ENCODE measurements at regions not wholly inside any gene's neighbourhood (a gene's known extent, or its start where the extent isn't known, plus 50 kb on each side); places are given as distances from the start of the nearest gene placed in this dataset.

- no peak for DNase-seq (ENCODE audit: low spot score)
- TF ChIP-seq EZH2 (IDR thresholded peaks at IDR 0.05; ENCODE audit: borderline replicate concordance, low read depth, low read length, poor library complexity, severe bottlenecking): no peak
- TF ChIP-seq CTCF (conservative IDR thresholded peaks at IDR 0.05; ENCODE audit: low read depth, low read length): no peak
- no peaks in the 10 kb centered on the region for H3K4me1 ChIP-seq (ENCODE audit: insufficient read depth, low read length, poor library complexity, severe bottlenecking)
- no peaks in the 10 kb centered on the region for H3K36me3 ChIP-seq (ENCODE audit: insufficient read depth, low read length, poor library complexity, severe bottlenecking)
- H3K27me3 ChIP-seq (replicated peaks; ENCODE audit: insufficient read depth, low read depth, low read length, poor library complexity): no peaks in the 10 kb centered on the region
- H3K4me3 ChIP-seq (ENCODE audit: low read depth, low read length, poor library complexity, severe bottlenecking): no peak overlapping the region
- BruUV-seq (replicated peaks): no TSS peak
- H3K27ac ChIP-seq (ENCODE audit: low read depth, low read length, poor library complexity, severe bottlenecking): no peak overlapping the region
- ChIA-PET CTCF (no interaction called here), POLR2A (ENCODE audit: low non-redundant PET) (no interaction called here)
- intact Hi-C loops (cut with micrococcal nuclease; ENCODE audit: unreplicated experiment): loop anchor here (10.0 kb wide), 1 partner anchor 323 kb away; the partner anchor contains the start of gene GADD45G
- H3K9me3 ChIP-seq (ENCODE audit: low read depth, low read length, poor library complexity, severe bottlenecking): no peaks in the 10 kb centered on the region
Measured at GRCh38 chr9:89928106-89928505, 323.3 kb downstream of the GADD45G start.

- H3K27me3 ChIP-seq (replicated peaks; ENCODE audit: insufficient read depth, low read depth, low read length, poor library complexity): no peaks in the 10 kb centered on the region
- CTCF ChIA-PET: no interaction called here
- intact Hi-C loops (cut with micrococcal nuclease; ENCODE audit: unreplicated experiment): loop anchor here (10.0 kb wide), 1 partner anchor 324 kb away; the partner anchor contains the start of gene GADD45G
Measured at GRCh38 chr9:89928521-89929275, 323.9 kb downstream of the GADD45G start.

GRCh38 chr9:89929315-89929672, 324.5 kb downstream of the GADD45G start:
- H3K27ac ChIP-seq (ENCODE audit: low read depth, low read length, poor library complexity, severe bottlenecking): no peak overlapping the region
- intact Hi-C loops (cut with micrococcal nuclease; ENCODE audit: unreplicated experiment): loop anchor here (10.0 kb wide), 1 partner anchor 324 kb away; the partner anchor contains the start of gene GADD45G
- no peaks in the 10 kb centered on the region for H3K9me3 ChIP-seq (ENCODE audit: low read depth, low read length, poor library complexity, severe bottlenecking)
- no TSS peak for BruUV-seq (replicated peaks)
- POLR2A ChIA-PET (ENCODE audit: low non-redundant PET): no interaction called here
- no peaks in the 10 kb centered on the region for H3K4me1 ChIP-seq (ENCODE audit: insufficient read depth, low read length, poor library complexity, severe bottlenecking)
- H3K36me3 ChIP-seq (ENCODE audit: insufficient read depth, low read length, poor library complexity, severe bottlenecking): no peaks in the 10 kb centered on the region
- H3K4me3 ChIP-seq (ENCODE audit: low read depth, low read length, poor library complexity, severe bottlenecking): no peak overlapping the region
- CTCF ChIA-PET: no interaction called here
- no peaks in the 10 kb centered on the region for H3K27me3 ChIP-seq (replicated peaks; ENCODE audit: insufficient read depth, low read depth, low read length, poor library complexity)
- DNase-seq (ENCODE audit: low spot score): no peak
- TF ChIP-seq EZH2 (IDR thresholded peaks at IDR 0.05; ENCODE audit: borderline replicate concordance, low read depth, low read length, poor library complexity, severe bottlenecking): no peak
- TF ChIP-seq CTCF (conservative IDR thresholded peaks at IDR 0.05; ENCODE audit: low read depth, low read length): no peak

More at GRCh38 chr9:89928521-89929275, 323.9 kb downstream of the GADD45G start:
- POLR2A ChIA-PET (ENCODE audit: low non-redundant PET): no interaction called here
- H3K4me3 ChIP-seq (ENCODE audit: low read depth, low read length, poor library complexity, severe bottlenecking): no peak overlapping the region
- no peaks in the 10 kb centered on the region for H3K9me3 ChIP-seq (ENCODE audit: low read depth, low read length, poor library complexity, severe bottlenecking)
- no TSS peak for BruUV-seq (replicated peaks)
- H3K27ac ChIP-seq (ENCODE audit: low read depth, low read length, poor library complexity, severe bottlenecking): no peak overlapping the region
- DNase-seq (ENCODE audit: low spot score): no peak
- H3K4me1 ChIP-seq (ENCODE audit: insufficient read depth, low read length, poor library complexity, severe bottlenecking): no peaks in the 10 kb centered on the region
- TF ChIP-seq EZH2 (IDR thresholded peaks at IDR 0.05; ENCODE audit: borderline replicate concordance, low read depth, low read length, poor library complexity, severe bottlenecking) (no peak), CTCF (conservative IDR thresholded peaks at IDR 0.05; ENCODE audit: low read depth, low read length) (no peak)
- H3K36me3 ChIP-seq (ENCODE audit: insufficient read depth, low read length, poor library complexity, severe bottlenecking): no peaks in the 10 kb centered on the region
